ENCODE measurements at regions not wholly inside any gene's neighbourhood (a gene's known extent, or its start where the extent isn't known, plus 50 kb on each side); places are given as distances from the start of the nearest gene placed in this dataset.

DNA sequence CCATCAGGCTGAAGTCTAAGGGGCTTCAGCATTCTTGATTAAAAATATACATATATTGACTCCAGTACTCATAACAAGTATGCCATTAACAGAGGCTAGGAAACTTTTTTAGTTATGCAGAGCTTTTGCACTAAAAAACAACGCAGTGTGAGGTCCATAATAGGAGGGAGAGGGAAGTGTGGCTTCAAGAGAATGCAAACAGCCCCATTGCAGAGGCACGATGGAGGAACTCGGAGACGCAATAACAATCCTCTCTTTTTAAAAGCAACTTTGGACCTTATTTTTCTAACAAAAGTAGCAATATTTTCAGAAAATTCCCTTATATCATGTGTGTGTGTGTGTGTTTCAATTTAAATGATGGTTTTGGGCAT lies 150.0 kb upstream of the PTCH1 start:
- TF ChIP-seq, protein P1, sequence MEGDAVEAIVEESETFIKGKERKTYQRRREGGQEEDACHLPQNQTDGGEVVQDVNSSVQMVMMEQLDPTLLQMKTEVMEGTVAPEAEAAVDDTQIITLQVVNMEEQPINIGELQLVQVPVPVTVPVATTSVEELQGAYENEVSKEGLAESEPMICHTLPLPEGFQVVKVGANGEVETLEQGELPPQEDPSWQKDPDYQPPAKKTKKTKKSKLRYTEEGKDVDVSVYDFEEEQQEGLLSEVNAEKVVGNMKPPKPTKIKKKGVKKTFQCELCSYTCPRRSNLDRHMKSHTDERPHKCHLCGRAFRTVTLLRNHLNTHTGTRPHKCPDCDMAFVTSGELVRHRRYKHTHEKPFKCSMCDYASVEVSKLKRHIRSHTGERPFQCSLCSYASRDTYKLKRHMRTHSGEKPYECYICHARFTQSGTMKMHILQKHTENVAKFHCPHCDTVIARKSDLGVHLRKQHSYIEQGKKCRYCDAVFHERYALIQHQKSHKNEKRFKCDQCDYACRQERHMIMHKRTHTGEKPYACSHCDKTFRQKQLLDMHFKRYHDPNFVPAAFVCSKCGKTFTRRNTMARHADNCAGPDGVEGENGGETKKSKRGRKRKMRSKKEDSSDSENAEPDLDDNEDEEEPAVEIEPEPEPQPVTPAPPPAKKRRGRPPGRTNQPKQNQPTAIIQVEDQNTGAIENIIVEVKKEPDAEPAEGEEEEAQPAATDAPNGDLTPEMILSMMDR (IDR thresholded peaks at IDR 0.05; ENCODE audit: low read length) = no peak
- no peak for TF ChIP-seq EZH2phosphoT487 (IDR thresholded peaks at IDR 0.05; ENCODE audit: low read length)

Measured in MM.1S (cell line).